H1 (cell line): ENCODE measurements at regions not wholly inside any gene's neighbourhood (a gene's known extent, or its start where the extent isn't known, plus 50 kb on each side); places are given as distances from the start of the nearest gene placed in this dataset.

Source experiments
- CTCF ChIA-PET: fragments of 300-600 bp; sonication (Branson Sonifier 250); formaldehyde crosslinking; loops from one replicate; lab custom pipeline; 2021; ENCODE audit not compliant: partially characterized antibody; lab: Charles Lee
- POLR2A ChIA-PET: fragments of 300-600 bp; sonication (Branson Sonifier 250); formaldehyde crosslinking; loops from one replicate; lab custom pipeline; 2021; ENCODE audit warnings: inconsistent platforms; ENCODE audit not compliant: partially characterized antibody; lab: Charles Lee
- DNase-seq, 2 experiments: peaks; one replicate each; pipeline versions ENCODE4 v3.0.0 to v3.0.0-alpha.2; 2010 to 2022; ENCODE audit warnings: low spot score in 2 of 2, low read depth in 1 of 2, mixed read lengths in 1 of 2
- FAIRE-seq: peaks from 2 replicates; lab custom pipeline; 2011; peaks lifted over from hg19 to GRCh38; lab: Jason Lieb, UNC
- H2AFZ ChIP-seq: 2 replicates; pipeline ENCODE4 v1.8.1; 2012; ENCODE audit warnings: low read length, inconsistent platforms
- H2AK5ac ChIP-seq: 2 replicates; pipeline ENCODE4 v1.6.1; 2013; ENCODE audit warnings: low read depth, low read length
- H2BK120ac ChIP-seq: replicated peaks from 2 replicates; pipeline ENCODE3; 2013; ENCODE audit warnings: low read depth, low read length, inconsistent platforms
- H2BK12ac ChIP-seq: 2 replicates; pipeline ENCODE4 v1.6.1; 2013; ENCODE audit warnings: low read depth, low read length
- H2BK15ac ChIP-seq: 2 replicates; pipeline ENCODE4 v1.6.1; 2013; ENCODE audit warnings: low read length
- H2BK20ac ChIP-seq: 2 replicates; pipeline ENCODE4 v1.6.1; 2013; ENCODE audit warnings: low read length
- H2BK5ac ChIP-seq: 2 replicates; pipeline ENCODE4 v1.6.1; 2013; ENCODE audit warnings: low read depth, low read length
- H3K14ac ChIP-seq: 2 replicates; pipeline ENCODE4 v1.6.1; 2013; ENCODE audit warnings: inconsistent platforms; ENCODE audit not compliant: insufficient read length
- H3K18ac ChIP-seq: 2 replicates; pipeline ENCODE4 v1.6.1; 2013; ENCODE audit warnings: low read length; ENCODE audit errors: extremely low read depth
- H3K23ac ChIP-seq: 2 replicates; pipeline ENCODE4 v1.6.1; 2013; ENCODE audit warnings: inconsistent platforms; ENCODE audit not compliant: insufficient read length
- H3K23me2 ChIP-seq: 2 replicates; pipeline ENCODE4 v1.6.1; 2013; ENCODE audit warnings: low read depth, low read length
- H3K27ac ChIP-seq: 2 replicates; pipeline ENCODE4 v1.6.1; 2011; ENCODE audit warnings: low read depth, low read length, inconsistent platforms
- H3K27me3 ChIP-seq, 4 experiments: replicated peaks in 1 of 4; 1 replicate in 1 of 4; 2 replicates in 3 of 4; pipeline versions ENCODE4 v1.6.1 to v1.8.1; 2011 to 2013; ENCODE audit warnings: low read length in 3 of 4, mild to moderate bottlenecking in 3 of 4, inconsistent platforms in 2 of 4, mixed read lengths in 2 of 4, moderate library complexity in 1 of 4; ENCODE audit not compliant: control insufficient read depth in 3 of 4, insufficient read depth in 3 of 4; ENCODE audit errors: extremely low read depth in 1 of 4
- H3K36me3 ChIP-seq, 4 experiments: 2 replicates each; pipeline versions ENCODE4 v1.6.1 to v1.8.1; 2011 to 2013; ENCODE audit warnings: mild to moderate bottlenecking in 4 of 4, low read length in 3 of 4, moderate library complexity in 2 of 4, control low read depth in 1 of 4, inconsistent platforms in 1 of 4; ENCODE audit not compliant: insufficient read depth in 4 of 4, control insufficient read depth in 2 of 4
- H3K4ac ChIP-seq: replicated peaks from 2 replicates; pipeline ENCODE3; 2013; ENCODE audit warnings: low read length, low read depth, mixed read lengths, inconsistent platforms; ENCODE audit not compliant: insufficient read length
- H3K4me1 ChIP-seq, 4 experiments: replicated peaks in 1 of 4; 1 replicate in 1 of 4; 2 replicates in 3 of 4; pipeline versions ENCODE4 v1.6.1 to v1.8.1; 2011 to 2013; ENCODE audit warnings: low read length in 3 of 4, inconsistent platforms in 2 of 4, mixed read lengths in 1 of 4; ENCODE audit not compliant: insufficient read depth in 4 of 4, control insufficient read depth in 3 of 4
- H3K4me2 ChIP-seq, 2 experiments: 2 replicates each; pipeline versions ENCODE4 v1.6.1 to v1.8.1; 2011 to 2013; ENCODE audit warnings: low read depth in 2 of 2, low read length in 2 of 2, control low read depth in 1 of 2, inconsistent platforms in 1 of 2, mild to moderate bottlenecking in 1 of 2; ENCODE audit not compliant: insufficient read depth in 1 of 2
- H3K4me3 ChIP-seq, 4 experiments: fragments of 200-600, 300-600 bp in 1 of 4; sonication (generic), shearing (Covaris generic), sonication (Bioruptor Twin) in 1 of 4; 2 replicates each; pipeline versions ENCODE4 v1.5.1 to v1.8.1; 2011 to 2016; ENCODE audit warnings: low read length in 4 of 4, low read depth in 3 of 4, control low read depth in 2 of 4, inconsistent platforms in 2 of 4, mild to moderate bottlenecking in 2 of 4, mixed read lengths in 1 of 4, moderate library complexity in 1 of 4; ENCODE audit not compliant: insufficient read depth in 2 of 4; ENCODE audit errors: extremely low read depth in 1 of 4
- H3K56ac ChIP-seq: replicated peaks from 2 replicates; pipeline ENCODE3; 2013; ENCODE audit warnings: low read depth, mild to moderate bottlenecking, mixed read lengths, low read length, inconsistent platforms; ENCODE audit not compliant: insufficient read length
- H3K79me1 ChIP-seq: 2 replicates; pipeline ENCODE4 v1.6.1; 2013; ENCODE audit warnings: low read depth, low read length, control low read depth
- H3K79me2 ChIP-seq, 2 experiments: 2 replicates each; pipeline versions ENCODE4 v1.6.1 to v1.8.1; 2012 to 2013; ENCODE audit warnings: low read length in 2 of 2, mild to moderate bottlenecking in 2 of 2, inconsistent platforms in 1 of 2; ENCODE audit not compliant: insufficient read depth in 2 of 2, control insufficient read depth in 1 of 2
- H3K9ac ChIP-seq, 4 experiments: replicated peaks in 1 of 4; 1 replicate in 1 of 4; 2 replicates in 3 of 4; pipeline versions ENCODE4 v1.6.1 to v1.8.1; 2011 to 2013; ENCODE audit warnings: low read depth in 3 of 4, low read length in 3 of 4, control low read depth in 2 of 4, mild to moderate bottlenecking in 2 of 4, moderate library complexity in 2 of 4, inconsistent platforms in 1 of 4; ENCODE audit errors: extremely low read depth in 1 of 4
- H3K9me3 ChIP-seq, 2 experiments: 2 replicates each; pipeline versions ENCODE4 v1.6.1 to v1.8.1; 2012 to 2013; ENCODE audit warnings: mild to moderate bottlenecking in 2 of 2, moderate library complexity in 2 of 2, control low read depth in 1 of 2, inconsistent platforms in 1 of 2, low read depth in 1 of 2, low read length in 1 of 2, mixed read lengths in 1 of 2; ENCODE audit not compliant: insufficient read depth in 2 of 2
- H4K20me1 ChIP-seq, 2 experiments: replicated peaks in 1 of 2; 2 replicates each; pipeline versions ENCODE3 to v1.8.1; 2011 to 2013; ENCODE audit warnings: inconsistent platforms in 2 of 2, low read length in 2 of 2, mild to moderate bottlenecking in 1 of 2; ENCODE audit not compliant: insufficient read depth in 2 of 2, control insufficient read depth in 1 of 2
- H4K5ac ChIP-seq: 2 replicates; pipeline ENCODE4 v1.6.1; 2013; ENCODE audit warnings: low read length, low read depth, mixed read lengths, inconsistent platforms; ENCODE audit not compliant: insufficient read length
- H4K8ac ChIP-seq: 2 replicates; pipeline ENCODE4 v1.8.0; 2013; ENCODE audit warnings: mild to moderate bottlenecking, moderate library complexity, low read length, inconsistent platforms; ENCODE audit not compliant: insufficient read depth; ENCODE audit errors: extremely low read depth
- H4K91ac ChIP-seq: replicated peaks from 2 replicates; pipeline ENCODE3; 2013; ENCODE audit warnings: low read length, mixed read lengths, inconsistent platforms; ENCODE audit not compliant: insufficient read length
- BRCA1 ChIP-seq: IDR thresholded peaks from 2 replicates; pipeline ENCODE4 v1.6.1; 2012; ENCODE audit warnings: low read depth, low read length, improper control_type of control experiment
- CTBP2 ChIP-seq: IDR thresholded peaks from 2 replicates; pipeline ENCODE4 v1.7.0; 2011; ENCODE audit warnings: borderline replicate concordance, mild to moderate bottlenecking, moderate library complexity, mixed read lengths, low read length; ENCODE audit not compliant: insufficient read depth, insufficient read length
- FOSL1 ChIP-seq: IDR thresholded peaks from 2 replicates; pipeline ENCODE4 v1.6.1; 2011; ENCODE audit warnings: mild to moderate bottlenecking, low read depth, low read length, moderate library complexity; ENCODE audit not compliant: insufficient read depth
- GABPA ChIP-seq: IDR thresholded peaks from 2 replicates; pipeline ENCODE4 v1.6.1; 2011; ENCODE audit warnings: mild to moderate bottlenecking, low read length, moderate library complexity, borderline replicate concordance; ENCODE audit not compliant: insufficient read depth
- KDM1A ChIP-seq: fragments of 200-600, 300-600 bp; sonication (generic); IDR thresholded peaks from 2 replicates; pipeline ENCODE4 v1.7.1; 2016; ENCODE audit warnings: mild to moderate bottlenecking, low read length, borderline replicate concordance
- RBBP5 ChIP-seq: IDR thresholded peaks from 2 replicates; pipeline ENCODE4 v1.7.1; 2012; ENCODE audit warnings: low read depth, mild to moderate bottlenecking, inconsistent platforms, low read length, moderate library complexity, borderline replicate concordance
- RNF2 ChIP-seq: fragments of 200-900, 300-1000 bp; sonication (generic); IDR thresholded peaks from 2 replicates; pipeline ENCODE4 v1.7.1; 2016; ENCODE audit warnings: borderline replicate concordance, low read depth, mild to moderate bottlenecking, antibody characterized with exemption, low read length; ENCODE audit not compliant: poor library complexity, severe bottlenecking; ENCODE audit errors: missing control alignments
- RXRA ChIP-seq: IDR thresholded peaks from 2 replicates; pipeline ENCODE4 v1.6.1; 2011; ENCODE audit warnings: low read depth, mild to moderate bottlenecking, low read length, moderate library complexity; ENCODE audit not compliant: insufficient read depth
- SIRT6 ChIP-seq: IDR thresholded peaks from one replicate; pipeline ENCODE4 v1.7.1; 2012; ENCODE audit warnings: low read length, inconsistent platforms
- SP1 ChIP-seq: IDR thresholded peaks from 2 replicates; pipeline ENCODE4 v1.6.1; 2011; ENCODE audit warnings: low read depth, low read length
- ZNF274 ChIP-seq: IDR thresholded peaks from 2 replicates; pipeline ENCODE4 v1.7.0; 2012; ENCODE audit warnings: low read length, borderline replicate concordance; ENCODE audit errors: extremely low read depth
- WGBS, 2 experiments: shearing (Covaris generic) in 1 of 2; methylation state at CpG; one replicate each; pipeline versions ENCODE4 v1.1.6 to v1.1.7; 2013 to 2015; ENCODE audit warnings: low lambda C conversion rate in 2 of 2, mixed read lengths in 2 of 2, inconsistent platforms in 1 of 2, low coverage in 1 of 2, missing lambda C conversion rate in 1 of 2; ENCODE audit not compliant: insufficient replicate concordance in 2 of 2, insufficient coverage in 1 of 2, insufficient read length in 1 of 2; ENCODE audit errors: extremely low coverage in 1 of 2, missing lambda C conversion rate in 1 of 2; 5-methylcytosine and 5-hydroxymethylcytosine counted together
- TF ChIP-seq, protein P1 (sequence below): IDR thresholded peaks from 2 replicates; pipeline ENCODE4 v1.6.1; 2012; ENCODE audit warnings: inconsistent platforms

DNA sequence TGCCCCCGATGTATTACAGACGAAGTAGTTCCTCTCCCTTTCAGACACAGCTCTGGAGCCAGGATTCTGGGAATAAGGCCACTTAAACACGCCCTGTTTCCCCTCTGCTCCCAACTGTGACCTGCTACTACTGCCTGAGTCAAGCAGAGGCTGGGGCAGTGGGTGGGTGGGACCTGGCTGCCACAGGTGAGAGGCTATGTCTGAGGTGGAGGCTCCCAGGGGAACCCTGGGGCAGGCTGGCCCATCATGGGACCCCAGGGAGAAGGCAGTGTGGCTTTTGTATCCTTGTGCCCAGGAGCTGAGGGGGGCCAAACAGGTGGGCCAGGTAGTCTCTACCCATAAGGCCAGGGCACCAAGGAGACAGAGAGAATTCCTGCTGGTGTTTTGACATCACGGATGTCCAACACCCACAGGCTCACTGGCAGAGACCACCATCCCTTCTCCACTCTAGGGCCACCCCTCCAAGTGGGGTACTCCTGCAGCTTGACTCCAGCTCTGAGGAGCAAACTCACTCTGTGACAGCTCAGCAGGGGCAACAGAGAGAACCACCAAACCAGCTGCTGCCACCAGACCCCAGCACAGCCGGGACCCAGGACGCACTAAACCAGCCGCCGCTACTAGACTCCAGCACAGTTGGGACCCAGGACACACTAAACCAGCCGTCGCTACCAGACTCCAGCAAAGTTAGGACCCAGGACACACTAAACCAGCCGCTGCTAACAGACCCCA lies 105.3 kb upstream of the SMURF2 start:
- H2BK15ac ChIP-seq = no peak overlapping the region
- no peak overlapping the region for H3K9ac ChIP-seq
- no peaks in the 10 kb centered on the region for H3K4me1 ChIP-seq
- no peak overlapping the region for H3K56ac ChIP-seq
- no peak overlapping the region for H3K4me3 ChIP-seq
- FAIRE-seq (no peak), DNase-seq (no peak)
- H3K9me3 ChIP-seq = no peaks in the 10 kb centered on the region
- H3K36me3 ChIP-seq = no peaks in the 10 kb centered on the region; a peak in 1 of 8 replicates
- no peak overlapping the region for H2AFZ ChIP-seq
- H2BK5ac ChIP-seq = no peak overlapping the region
- H2BK20ac ChIP-seq = no peak overlapping the region
- H3K23me2 ChIP-seq = no peaks in the 10 kb centered on the region
- H3K4me2 ChIP-seq = no peak overlapping the region
- WGBS, 2 experiments = 88% methylated on average over 11 of the region's 11 CpGs; no CpG with 5 or more reads in 1 of the 2 experiments
- no peak overlapping the region for H3K23ac ChIP-seq
- no peak overlapping the region for H2BK12ac ChIP-seq
- H3K79me1 ChIP-seq = no peaks in the 10 kb centered on the region
- no peak overlapping the region for H2AK5ac ChIP-seq
- ChIA-PET POLR2A (no interaction called here), CTCF (interaction anchor here (1.4 kb wide), 1 partner anchor 9 kb away, joined by 3 read pairs; no protein-coding TSS in a partner anchor)
- no peak overlapping the region for H4K5ac ChIP-seq
- H3K79me2 ChIP-seq = no peaks in the 10 kb centered on the region
- no peaks in the 10 kb centered on the region for H3K27me3 ChIP-seq
- no peak overlapping the region for H2BK120ac ChIP-seq
- no peak overlapping the region for H3K27ac ChIP-seq
- no peak overlapping the region for H4K91ac ChIP-seq
- H4K8ac ChIP-seq = peak overlapping the region; percentile 7; the same call in 1 of the 2 replicates
- no peak overlapping the region for H3K4ac ChIP-seq
- no peak overlapping the region for H3K14ac ChIP-seq
- no peaks in the 10 kb centered on the region for H4K20me1 ChIP-seq
- no peak overlapping the region; the same call in 1 of the 2 replicates for H3K18ac ChIP-seq
- no peak for TF ChIP-seq RXRA
- TF ChIP-seq KDM1A = no peak
- TF ChIP-seq, protein P1, sequence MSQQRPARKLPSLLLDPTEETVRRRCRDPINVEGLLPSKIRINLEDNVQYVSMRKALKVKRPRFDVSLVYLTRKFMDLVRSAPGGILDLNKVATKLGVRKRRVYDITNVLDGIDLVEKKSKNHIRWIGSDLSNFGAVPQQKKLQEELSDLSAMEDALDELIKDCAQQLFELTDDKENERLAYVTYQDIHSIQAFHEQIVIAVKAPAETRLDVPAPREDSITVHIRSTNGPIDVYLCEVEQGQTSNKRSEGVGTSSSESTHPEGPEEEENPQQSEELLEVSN = no peak
- no peak for TF ChIP-seq FOSL1
- no peak for TF ChIP-seq SIRT6
- no peak for TF ChIP-seq ZNF274
- TF ChIP-seq CTBP2 = no peak
- no peak for TF ChIP-seq SP1
- no peak for TF ChIP-seq GABPA
- no peak for TF ChIP-seq RNF2
- TF ChIP-seq BRCA1 = no peak
- TF ChIP-seq RBBP5 = no peak
